ENCODE measurements at regions not wholly inside any gene's neighbourhood (a gene's known extent, or its start where the extent isn't known, plus 50 kb on each side); places are given as distances from the start of the nearest gene placed in this dataset.

GRCh38 chr13:97521726-97522125 lies 87.8 kb downstream of the RAP2A start:
- TF ChIP-seq EZH2 (IDR thresholded peaks at IDR 0.05; ENCODE audit: insufficient read depth, poor library complexity, severe bottlenecking) (no peak), EZH2phosphoT487 (IDR thresholded peaks at IDR 0.05; ENCODE audit: insufficient read depth, low read depth) (no peak)
